LoVo (cell line): ENCODE measurements at regions not wholly inside any gene's neighbourhood (a gene's known extent, or its start where the extent isn't known, plus 50 kb on each side); places are given as distances from the start of the nearest gene placed in this dataset.
"Not testable (repeated sequence)": the region's sequence is repeated elsewhere in the genome, so short reads cannot be mapped to it uniquely, and the experiment has no call there.

ENCODE experiments used
- DNase-seq: peaks from one replicate; pipeline ENCODE4 v3.0.0-alpha.2; 2016; ENCODE audit warnings: low spot score

DNA sequence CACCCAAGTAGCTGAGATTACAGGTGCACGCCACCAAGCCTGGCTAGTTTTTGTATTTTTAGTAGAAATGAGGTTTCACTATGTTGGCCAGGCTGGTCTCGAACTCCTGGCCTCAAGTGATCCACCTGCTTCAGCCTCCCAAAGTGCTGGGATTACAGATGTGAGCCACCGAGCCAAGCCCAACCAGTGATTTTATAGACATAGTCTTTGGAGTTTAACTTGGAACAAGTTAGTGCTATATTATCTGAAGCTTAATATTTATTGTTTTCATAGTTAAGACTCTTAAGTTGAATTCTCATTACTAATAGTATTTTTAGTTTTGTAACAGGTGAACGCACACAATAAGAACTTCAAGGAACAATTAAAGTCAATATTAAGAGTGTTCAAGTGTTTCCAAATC lies 122.1 kb downstream of the SPAG6 start:
- DNase-seq, result not testable (repeated sequence)

GRCh38 chr10:22468570-22469320 lies 123.4 kb downstream of the SPAG6 start:
- DNase-seq, result no peak

GRCh38 chr10:22473044-22473443 lies 127.7 kb downstream of the SPAG6 start:
- no peak for DNase-seq

- no peak for DNase-seq
Observed at GRCh38 chr10:22473459-22473858, 128.2 kb downstream of the SPAG6 start.

GRCh38 chr10:22475651-22476600 lies 130.6 kb downstream of the SPAG6 start:
- DNase-seq, result no peak

DNA sequence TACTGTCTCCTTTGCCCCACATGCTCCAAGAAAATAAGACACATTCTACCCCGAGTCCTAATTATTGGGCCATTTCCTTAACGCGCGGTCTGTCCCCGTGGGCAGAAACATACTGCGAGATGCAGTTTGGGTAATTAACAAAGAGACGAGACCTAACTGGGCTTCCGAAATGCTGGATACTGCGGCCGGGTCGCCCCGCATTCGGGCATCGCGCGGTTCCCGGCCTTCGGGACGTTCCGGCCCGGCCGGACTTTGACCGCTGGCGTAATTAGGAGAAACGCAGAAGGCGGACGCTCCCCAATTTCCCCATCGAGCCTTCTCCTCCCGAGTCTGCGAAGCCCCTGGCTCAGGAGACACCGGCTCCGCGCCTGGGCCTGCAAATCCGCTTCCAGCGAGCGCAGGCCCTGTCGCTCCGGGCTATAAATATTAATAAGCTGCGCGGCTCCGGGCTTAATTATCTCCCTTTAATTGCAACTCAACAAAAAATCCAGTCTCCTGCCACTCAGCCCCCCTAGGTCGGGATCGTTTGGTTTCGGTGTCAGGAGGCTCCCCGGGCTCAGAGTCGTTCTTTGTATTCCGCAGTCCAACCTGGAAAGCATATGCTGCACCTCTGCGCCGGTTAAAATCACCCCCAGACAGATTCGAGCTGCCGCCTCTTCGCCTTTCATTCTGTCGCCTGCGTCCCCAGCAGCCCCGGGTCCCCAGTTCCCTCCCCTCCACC lies 131.5 kb downstream of the SPAG6 start:
- no peak for DNase-seq

GRCh38 chr10:22477334-22478287 lies 132.3 kb downstream of the SPAG6 start:
- no peak for DNase-seq

GRCh38 chr10:22478555-22479334 lies 133.4 kb downstream of the SPAG6 start:
- DNase-seq, result no peak

- peak; percentile 19 for DNase-seq
Observed at GRCh38 chr10:22479419-22479818, 134.1 kb downstream of the SPAG6 start.

DNA sequence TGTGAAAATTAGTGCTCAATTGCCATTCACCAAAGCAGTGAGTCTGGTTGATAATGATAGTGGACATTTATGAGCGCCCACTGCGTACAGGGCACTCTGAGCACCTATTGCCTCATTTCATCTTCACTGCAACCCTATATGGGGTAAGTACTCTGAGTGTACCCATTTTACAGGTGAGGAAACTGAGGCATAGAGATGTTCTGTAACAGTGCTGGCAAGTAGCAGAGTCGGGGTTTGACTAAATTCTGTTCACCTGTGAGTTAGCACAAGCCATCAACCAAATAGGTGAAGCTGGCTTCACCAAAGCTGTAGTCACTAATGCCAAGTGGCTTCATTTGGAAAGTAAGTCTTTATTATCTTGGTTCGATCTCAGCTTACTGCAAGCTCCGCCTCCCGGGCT lies 135.8 kb downstream of the SPAG6 start:
- no peak for DNase-seq

DNA sequence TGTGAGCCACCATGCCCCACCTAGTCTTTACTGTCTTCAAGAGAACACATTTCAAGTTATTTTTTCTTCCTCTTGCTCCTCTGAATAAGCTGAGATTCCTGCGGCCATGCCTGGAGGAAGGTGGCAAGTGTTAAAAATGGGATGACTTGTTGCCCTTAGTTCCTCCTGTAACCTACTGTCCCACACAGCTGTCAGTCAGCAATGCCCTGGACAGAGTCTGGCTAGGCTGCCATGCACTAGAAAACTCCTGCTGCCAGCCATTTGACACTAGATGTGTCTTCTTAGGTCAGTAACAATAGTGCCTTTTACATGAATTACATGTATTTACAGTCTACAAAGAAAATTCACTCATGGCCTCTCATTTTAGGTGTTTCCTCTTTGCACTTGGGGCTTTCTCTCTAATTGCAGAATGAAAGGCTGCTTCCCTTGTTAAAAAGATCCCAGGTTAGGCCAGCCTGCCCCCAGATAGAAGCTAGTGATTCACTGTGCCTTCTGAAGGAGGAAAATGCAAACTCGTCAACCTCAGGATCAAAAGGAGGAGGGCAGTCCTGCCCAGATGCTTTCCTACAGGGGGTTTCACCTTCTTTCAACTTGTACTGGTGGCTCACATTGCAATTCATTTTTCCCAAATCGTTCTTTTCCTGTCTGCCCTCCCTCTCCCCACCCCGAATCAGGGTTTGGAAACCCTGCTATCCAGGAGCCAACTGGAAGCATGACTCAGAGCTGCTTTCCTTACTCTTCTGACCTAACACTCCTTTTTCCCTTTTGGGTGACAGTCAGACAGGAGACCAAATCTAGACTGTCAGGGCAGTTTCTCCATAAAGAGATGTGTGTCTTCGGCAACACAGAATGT lies 136.6 kb downstream of the SPAG6 start:
- no peak for DNase-seq

DNA sequence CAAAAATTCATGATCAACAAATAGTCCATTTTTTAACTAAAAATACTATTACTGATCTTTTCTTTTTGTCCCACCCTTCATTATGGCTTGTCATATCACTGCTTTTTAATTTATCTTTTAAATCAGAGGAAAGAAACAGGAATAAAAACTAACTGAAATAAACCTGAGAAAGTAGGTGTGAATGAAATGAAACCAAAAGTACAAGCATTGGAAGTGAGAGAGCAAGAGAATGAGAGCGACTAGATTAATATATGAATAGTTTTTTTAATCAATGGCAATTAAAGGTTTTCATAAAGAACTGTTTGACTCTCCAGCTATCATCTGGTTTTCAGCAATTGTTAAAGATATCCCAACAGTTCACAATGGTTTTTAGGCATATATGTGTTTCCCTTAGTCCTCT lies 137.8 kb downstream of the SPAG6 start:
- no peak for DNase-seq
